SK-N-SH (cell line): ENCODE measurements at regions not wholly inside any gene's neighbourhood (a gene's known extent, or its start where the extent isn't known, plus 50 kb on each side); places are given as distances from the start of the nearest gene placed in this dataset.

Experiments
- CTCF ChIA-PET: fragments of 300-600, 350-600 bp; formaldehyde crosslinking; extraction: SDS; loops from one replicate; lab custom pipeline; 2021; lab: Yijun Ruan, JAX
- POLR2A ChIA-PET: fragments of 350-600 bp; sonication (Branson Sonifier 250); formaldehyde crosslinking; extraction: SDS; loops from one replicate; lab custom pipeline; 2020; ENCODE audit warnings: antibody characterized with exemption, inconsistent platforms; lab: Yijun Ruan, JAX
- DNase-seq: peaks from one replicate; pipeline ENCODE4 v3.0.0; 2012
- H2AFZ ChIP-seq: fragments of 200-600 bp; sonication (generic); 2 replicates; pipeline ENCODE4 v1.8.1; 2016; ENCODE audit warnings: antibody characterized with exemption, mild to moderate bottlenecking, low read depth
- H3F3A ChIP-seq: fragments of 200-600 bp; sonication (generic); replicated peaks from 2 replicates; pipeline ENCODE3; 2016; ENCODE audit warnings: antibody characterized with exemption, mild to moderate bottlenecking; ENCODE audit not compliant: insufficient read depth
- H3K27ac ChIP-seq, 2 experiments: fragments of 200-500 bp in 1 of 2; fragments of 200-600 bp in 1 of 2; sonication (Bioruptor generic) in 1 of 2; sonication (generic), shearing (Covaris generic) in 1 of 2; 2 replicates each; pipeline versions ENCODE4 v1.5.1 to v1.6.1; 2014 to 2016; ENCODE audit warnings: low read depth in 2 of 2, inconsistent platforms in 1 of 2, low read length in 1 of 2, mild to moderate bottlenecking in 1 of 2, mixed read lengths in 1 of 2
- H3K27me3 ChIP-seq: fragments of 200-600 bp; sonication (generic), shearing (Covaris generic); 2 replicates; pipeline ENCODE4 v1.6.1; 2016; ENCODE audit warnings: mixed run types; ENCODE audit not compliant: insufficient read depth
- H3K36me3 ChIP-seq, 2 experiments: fragments of 200-500 bp in 1 of 2; fragments of 200-600 bp in 1 of 2; sonication (Bioruptor generic) in 1 of 2; sonication (generic) in 1 of 2; replicated peaks in 1 of 2; 2 replicates each; pipeline versions ENCODE3 to v1.5.1; 2014 to 2016; ENCODE audit warnings: low read length in 1 of 2, mild to moderate bottlenecking in 1 of 2; ENCODE audit not compliant: insufficient read depth in 2 of 2, control insufficient read depth in 1 of 2
- H3K4me1 ChIP-seq, 2 experiments: fragments of 200-500 bp in 1 of 2; fragments of 200-600 bp in 1 of 2; sonication (Bioruptor generic) in 1 of 2; sonication (generic), shearing (Covaris generic) in 1 of 2; 2 replicates each; pipeline versions ENCODE4 v1.5.1 to v1.6.1; 2014 to 2016; ENCODE audit warnings: low read depth in 1 of 2, low read length in 1 of 2, mixed run types in 1 of 2; ENCODE audit not compliant: insufficient read depth in 2 of 2, control insufficient read depth in 1 of 2
- H3K4me2 ChIP-seq: fragments of 200-600 bp; sonication (generic), shearing (Covaris generic); 2 replicates; pipeline ENCODE4 v1.6.1; 2017; ENCODE audit warnings: mixed run types
- H3K4me3 ChIP-seq, 2 experiments: fragments of 200-500 bp in 1 of 2; fragments of 200-600 bp in 1 of 2; sonication (Bioruptor generic) in 1 of 2; sonication (generic), shearing (Covaris generic) in 1 of 2; 2 replicates each; pipeline versions ENCODE4 v1.5.1 to v1.8.1; 2014 to 2016; ENCODE audit warnings: low read depth in 2 of 2, inconsistent platforms in 1 of 2, low read length in 1 of 2, mild to moderate bottlenecking in 1 of 2, mixed read lengths in 1 of 2, moderate library complexity in 1 of 2
- H3K79me2 ChIP-seq: fragments of 200-600 bp; sonication (generic); 2 replicates; pipeline ENCODE4 v1.8.1; 2017; ENCODE audit warnings: mild to moderate bottlenecking; ENCODE audit not compliant: insufficient read depth
- H3K9ac ChIP-seq: fragments of 200-600 bp; sonication (generic); 2 replicates; pipeline ENCODE4 v1.6.1; 2017; ENCODE audit warnings: mixed run types
- H3K9me2 ChIP-seq: fragments of 200-600 bp; sonication (generic); 2 replicates; pipeline ENCODE4 v1.6.1; 2017; ENCODE audit warnings: mixed run types
- H3K9me3 ChIP-seq: fragments of 200-600 bp; sonication (generic); 2 replicates; pipeline ENCODE4 v1.6.1; 2017; ENCODE audit warnings: mixed run types, mild to moderate bottlenecking, moderate library complexity
- H4K20me1 ChIP-seq: fragments of 200-600 bp; sonication (generic); 2 replicates; pipeline ENCODE4 v1.6.1; 2017; ENCODE audit warnings: mild to moderate bottlenecking, mixed run types; ENCODE audit not compliant: insufficient read depth
- FOXM1 ChIP-seq: IDR thresholded peaks from 2 replicates; pipeline ENCODE4 v1.4.0; 2012; ENCODE audit warnings: low read depth, mild to moderate bottlenecking
- GATA2 ChIP-seq: sonication (generic); formaldehyde crosslinking; IDR thresholded peaks from 2 replicates; pipeline ENCODE4 v1.5.0; 2020; ENCODE audit warnings: mild to moderate bottlenecking, missing genetic modification reagents
- IRF3 ChIP-seq: fragments of 150-350 bp; IDR thresholded peaks from 2 replicates; pipeline ENCODE4 v1.6.1; 2016; ENCODE audit warnings: mild to moderate bottlenecking, low read depth, low read length
- JUND ChIP-seq: IDR thresholded peaks from 2 replicates; pipeline ENCODE4 v1.4.0; 2012
- MXI1 ChIP-seq: IDR thresholded peaks from 2 replicates; pipeline ENCODE4 v1.6.1; 2012; ENCODE audit warnings: mild to moderate bottlenecking, low read depth, low read length, improper control_type of control experiment
- NFIC ChIP-seq: IDR thresholded peaks from 2 replicates; pipeline ENCODE4 v1.4.0; 2012; ENCODE audit warnings: borderline replicate concordance
- NRF1 ChIP-seq: IDR thresholded peaks from 2 replicates; pipeline ENCODE4 v1.6.1; 2012; ENCODE audit warnings: low read depth, mild to moderate bottlenecking, low read length
- RCOR1 ChIP-seq: fragments of 150-350 bp; IDR thresholded peaks from 2 replicates; pipeline ENCODE4 v1.6.1; 2017; ENCODE audit warnings: antibody characterized with exemption, low read length
- REST ChIP-seq: IDR thresholded peaks from 2 replicates; pipeline ENCODE4 v1.6.1; 2012; ENCODE audit warnings: mild to moderate bottlenecking, low read depth, low read length, moderate library complexity
- SMC3 ChIP-seq: IDR thresholded peaks from 2 replicates; pipeline ENCODE4 v1.6.1; 2012; ENCODE audit warnings: low read depth, low read length, improper control_type of control experiment
- TCF12 ChIP-seq: IDR thresholded peaks from 2 replicates; pipeline ENCODE4 v1.4.0; 2012
- ZBTB33 ChIP-seq: IDR thresholded peaks from 2 replicates; pipeline ENCODE4 v1.4.0; 2012; ENCODE audit warnings: low read depth, borderline replicate concordance
- WGBS: methylation state at CpG from one replicate; pipeline ENCODE4 v1.1.6; 2017; ENCODE audit warnings: low lambda C conversion rate; 5-methylcytosine and 5-hydroxymethylcytosine counted together

DNA sequence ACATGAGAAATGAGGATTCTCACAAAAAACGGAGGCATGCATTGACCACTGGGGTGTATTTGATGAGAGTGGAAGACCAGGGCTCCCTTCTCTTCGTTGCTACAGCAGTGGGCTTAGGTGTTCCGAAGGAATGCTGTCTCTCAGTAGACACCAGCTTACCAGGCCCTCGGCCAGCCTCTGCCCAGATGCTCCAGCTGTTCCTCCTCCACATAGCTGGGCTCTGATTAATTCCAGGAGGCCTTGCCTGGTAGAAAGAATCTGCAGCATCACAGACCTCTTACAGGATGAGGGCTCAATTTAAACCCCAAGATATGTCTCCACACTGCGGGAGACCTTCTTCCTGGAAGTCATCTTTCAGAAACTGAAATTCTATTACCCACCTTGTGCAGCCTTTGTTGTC, 346.6 kb upstream of the TENM3 start:
- Histone ChIP-seq H3K4me2 (no peak overlapping the region), H3K27me3 (no peaks in the 10 kb centered on the region), H3F3A (peaks cover 14% of the 10 kb centered on the region), H3K79me2 (no peaks in the 10 kb centered on the region), H2AFZ (no peak overlapping the region), H3K9me2 (no peaks in the 10 kb centered on the region), H3K9me3 (no peaks in the 10 kb centered on the region), H3K27ac (no peak overlapping the region), H3K36me3 (no peaks in the 10 kb centered on the region), H3K4me1 (no peaks in the 10 kb centered on the region; a peak in 1 of 4 replicates), H3K4me3 (no peak overlapping the region), H3K9ac (no peak overlapping the region), H4K20me1 (no peaks in the 10 kb centered on the region)
- 50% methylated on average over 5 of the region's 5 CpGs for WGBS
- ChIA-PET CTCF (no interaction called here), POLR2A (no interaction called here)
- no peak for DNase-seq
- TF ChIP-seq JUND (no peak), NRF1 (no peak), SMC3 (no peak), MXI1 (no peak), REST (no peak), RCOR1 (no peak), IRF3 (no peak), NFIC (no peak), GATA2 (CRISPR knock-in tag) (no peak), FOXM1 (no peak), ZBTB33 (no peak), TCF12 (no peak)
